RWPE1 (cell line): ENCODE measurements at regions not wholly inside any gene's neighbourhood (a gene's known extent, or its start where the extent isn't known, plus 50 kb on each side); places are given as distances from the start of the nearest gene placed in this dataset.
"Not testable (repeated sequence)": the region's sequence is repeated elsewhere in the genome, so short reads cannot be mapped to it uniquely, and the experiment has no call there.

Source experiments
- CTCF ChIA-PET: fragments of 350-600 bp; sonication (Branson Sonifier 250); formaldehyde crosslinking; extraction: SDS; loops from one replicate; lab custom pipeline; 2021; lab: Yijun Ruan, JAX
- POLR2A ChIA-PET: fragments of 400-600 bp; formaldehyde crosslinking; extraction: SDS; loops from one replicate; lab custom pipeline; 2020; ENCODE audit warnings: antibody characterized with exemption; ENCODE audit not compliant: low non-redundant PET; lab: Yijun Ruan, JAX
- DNase-seq: peaks from one replicate; pipeline ENCODE4 v3.0.0; 2012; ENCODE audit warnings: low spot score
- H3K27ac ChIP-seq: fragments of 450-650 bp; 2 replicates; pipeline ENCODE4 v1.5.1; 2017
- CTCF ChIP-seq: fragments of 450-650 bp; conservative IDR thresholded peaks from 2 replicates; pipeline ENCODE4 v1.5.1; 2017; ENCODE audit warnings: low read depth, mild to moderate bottlenecking

- POLR2A ChIA-PET: no interaction called here
- no peak for DNase-seq
- TF ChIP-seq CTCF: no peak
- H3K27ac ChIP-seq: no peak overlapping the region
- CTCF ChIA-PET: interaction anchor here (1.3 kb wide), 1 partner anchor 167 kb away, joined by 4 read pairs; the partner anchor contains the start of gene CYP1B1
These were observed 133.7 kb downstream of the ATL2 start for GRCh38 chr2:38243186-38243880.

DNA sequence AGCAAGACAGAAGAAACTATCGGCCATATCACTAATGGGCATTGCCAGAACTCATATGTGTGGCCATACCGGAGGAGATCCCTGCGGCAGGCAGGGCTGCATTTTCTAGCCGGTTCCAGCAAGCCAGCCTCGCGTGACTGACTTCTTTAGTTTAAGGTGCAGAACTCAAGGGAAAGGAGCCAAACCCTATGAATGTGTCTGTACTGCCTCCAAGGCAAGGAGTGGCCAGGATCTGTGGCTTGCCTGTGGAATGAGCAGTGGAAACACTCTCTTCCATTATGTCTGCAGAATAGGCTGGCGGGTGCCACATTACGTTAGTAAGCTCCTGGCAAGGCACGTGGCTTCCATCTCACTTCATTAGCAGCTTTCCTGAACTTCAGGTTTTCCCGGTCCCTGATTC, 137.6 kb downstream of the ATL2 start:
- peak; percentile 37 for DNase-seq
- no peak for TF ChIP-seq CTCF
- ChIA-PET POLR2A (no interaction called here), CTCF (interaction anchor here (0.6 to 0.7 kb wide), 2 partner anchors 13 to 270 kb away, joined by 3 read pairs; no protein-coding TSS in a partner anchor)
- H3K27ac ChIP-seq: peak overlapping the region; percentile 81

DNA sequence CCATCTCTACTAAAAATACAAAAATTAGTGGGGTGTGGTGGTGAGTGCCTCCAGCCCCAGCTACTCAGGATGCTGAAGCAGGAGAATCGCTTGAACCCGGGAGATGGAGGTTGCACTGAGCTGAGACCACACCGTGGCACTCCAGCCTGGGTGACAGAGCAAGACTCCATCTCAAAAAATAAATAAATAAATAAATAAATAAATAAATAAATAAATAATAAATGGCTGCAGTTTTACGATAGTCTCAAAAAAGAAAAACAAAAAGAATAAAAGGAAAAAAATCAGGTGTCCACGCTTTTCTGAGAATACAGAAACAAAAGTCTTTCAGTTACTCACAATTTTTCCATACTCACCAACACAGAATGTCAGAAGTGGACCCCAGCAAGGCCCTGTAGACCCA, 138.4 kb downstream of the ATL2 start:
- H3K27ac ChIP-seq: peak overlapping the region; percentile 64
- DNase-seq, POLR2A ChIA-PET, CTCF ChIA-PET: not testable (repeated sequence)

- ChIA-PET POLR2A (no interaction called here), CTCF (interaction anchor here (1.0 kb wide), 1 partner anchor 10 kb away, joined by 3 read pairs; no protein-coding TSS in a partner anchor)
- DNase-seq: no peak
- peak overlapping the region; percentile 56 for H3K27ac ChIP-seq
- no peak for TF ChIP-seq CTCF
These were observed 139.8 kb downstream of the ATL2 start for GRCh38 chr2:38237311-38237710.

DNA sequence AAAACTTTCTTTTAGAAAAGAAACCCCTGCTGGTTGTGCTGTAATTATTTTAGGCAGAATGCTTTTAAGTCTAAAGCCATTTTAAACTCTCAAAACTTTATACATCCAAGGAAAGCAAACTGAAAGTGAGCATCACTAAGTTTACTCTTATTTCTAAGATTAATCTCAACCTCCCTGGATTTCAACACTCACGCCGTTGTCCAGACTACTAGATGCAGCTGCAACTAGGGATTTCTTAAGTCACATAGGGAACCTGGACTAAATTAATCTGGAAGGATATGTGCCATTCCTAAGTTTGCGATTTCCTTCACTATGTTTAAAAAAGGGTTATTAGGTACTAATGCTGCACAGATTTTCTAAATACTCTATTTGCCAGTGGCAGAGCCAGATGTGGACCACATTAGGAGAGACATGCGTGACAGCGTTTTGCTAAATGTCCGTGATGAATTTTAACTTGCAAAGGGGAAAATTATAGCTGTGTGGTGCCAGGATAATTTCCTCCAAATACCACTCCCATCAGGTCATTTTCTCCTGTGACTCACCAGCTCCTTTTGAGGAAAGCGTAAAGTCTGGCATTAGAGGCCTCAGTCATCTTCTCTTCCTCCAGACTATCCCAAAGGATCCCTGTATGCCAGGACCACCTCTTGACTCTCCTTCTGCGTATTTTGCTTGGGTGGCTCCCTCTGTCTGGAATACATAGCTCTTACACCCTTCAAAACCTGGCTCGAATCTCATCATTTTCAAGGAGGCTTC, 143.7 kb downstream of the ATL2 start:
- peak overlapping the region; percentile 35; the same call in 1 of the 2 replicates for H3K27ac ChIP-seq
- DNase-seq: peak; percentile 8
- CTCF ChIA-PET: interaction anchor here (1.7 kb wide), 1 partner anchor 17 kb away, joined by 3 read pairs; no protein-coding TSS in a partner anchor
- POLR2A ChIA-PET: no interaction called here
- TF ChIP-seq CTCF: no peak

- CTCF ChIA-PET: interaction anchor here (1.7 kb wide), 1 partner anchor 16 kb away, joined by 3 read pairs; no protein-coding TSS in a partner anchor
- no peak overlapping the region for H3K27ac ChIP-seq
- POLR2A ChIA-PET: no interaction called here
- TF ChIP-seq CTCF: no peak
- no peak for DNase-seq
These were observed 144.6 kb downstream of the ATL2 start for GRCh38 chr2:38232454-38232853.

DNA sequence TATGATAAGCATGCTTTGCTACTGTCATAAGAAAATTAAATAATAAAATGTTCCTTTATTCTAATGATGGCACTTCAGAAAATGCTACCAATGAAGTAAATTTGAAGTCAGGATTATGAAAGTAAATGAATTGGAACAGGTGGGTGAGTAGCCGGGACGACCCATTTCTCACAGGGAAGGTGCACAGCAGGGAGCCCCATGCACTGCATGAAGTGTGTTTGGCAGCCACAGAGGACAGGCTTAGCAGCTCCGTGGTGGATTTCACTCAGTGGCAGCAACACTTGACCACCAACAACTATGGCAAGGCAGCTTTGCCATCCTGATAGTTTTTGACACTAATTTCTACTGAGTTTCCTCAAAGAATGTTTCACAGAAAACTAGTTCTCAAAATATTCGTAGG, 146.3 kb downstream of the ATL2 start:
- DNase-seq: no peak
- CTCF ChIA-PET: interaction anchor here (0.6 kb wide), 1 partner anchor 23 kb away, joined by 4 read pairs; no protein-coding TSS in a partner anchor
- TF ChIP-seq CTCF: no peak
- POLR2A ChIA-PET: no interaction called here
- no peak overlapping the region for H3K27ac ChIP-seq
